Activated T-cell treated with anti-CD3 and anti-CD28 coated beads for 4 hours (primary cell): ENCODE measurements at regions not wholly inside any gene's neighbourhood (a gene's known extent, or its start where the extent isn't known, plus 50 kb on each side); places are given as distances from the start of the nearest gene placed in this dataset.
"Not testable (repeated sequence)": the region's sequence is repeated elsewhere in the genome, so short reads cannot be mapped to it uniquely, and the experiment has no call there.

Experiments
- DNase-seq: peaks from one replicate; pipeline ENCODE4 v3.0.0-alpha.2; 2020

- no peak for DNase-seq
Measured at GRCh38 chr5:109574985-109575384, 114.7 kb upstream of the MAN2A1 start.

- no peak for DNase-seq
Measured at GRCh38 chr5:109573766-109574165, 116.0 kb upstream of the MAN2A1 start.

- DNase-seq = no peak
Measured at GRCh38 chr5:109573256-109573655, 116.5 kb upstream of the MAN2A1 start.

- no peak for DNase-seq
Measured at GRCh38 chr5:109571785-109572184, 117.9 kb upstream of the MAN2A1 start.

- DNase-seq = no peak
Measured at GRCh38 chr5:109570362-109570874, 119.3 kb upstream of the MAN2A1 start.

GRCh38 chr5:109567374-109568044 is 122.2 kb upstream of the MAN2A1 start:
- no peak for DNase-seq

GRCh38 chr5:109566361-109566760 is 123.4 kb upstream of the MAN2A1 start:
- no peak for DNase-seq

GRCh38 chr5:109563739-109564138 is 126.0 kb upstream of the MAN2A1 start:
- no peak for DNase-seq

GRCh38 chr5:109563189-109563588 is 126.5 kb upstream of the MAN2A1 start:
- DNase-seq = no peak

GRCh38 chr5:109562441-109562840 is 127.3 kb upstream of the MAN2A1 start:
- no peak for DNase-seq

GRCh38 chr5:109561447-109561846 is 128.3 kb upstream of the MAN2A1 start:
- no peak for DNase-seq

GRCh38 chr5:109560554-109560953 is 129.2 kb upstream of the MAN2A1 start:
- no peak for DNase-seq

- no peak for DNase-seq
Measured at GRCh38 chr5:109558952-109559351, 130.8 kb upstream of the MAN2A1 start.

GRCh38 chr5:109558364-109558763 is 131.4 kb upstream of the MAN2A1 start:
- no peak for DNase-seq

- no peak for DNase-seq
Measured at GRCh38 chr5:109553846-109554245, 135.9 kb upstream of the MAN2A1 start.

GRCh38 chr5:109551234-109551633 is 138.5 kb upstream of the MAN2A1 start:
- not testable (repeated sequence) for DNase-seq

GRCh38 chr5:109550077-109550476 is 139.7 kb upstream of the MAN2A1 start:
- no peak for DNase-seq

GRCh38 chr5:109546461-109546860 is 136.7 kb upstream of the PJA2 start:
- no peak for DNase-seq

GRCh38 chr5:109544873-109545272 is 135.1 kb upstream of the PJA2 start:
- DNase-seq = not testable (repeated sequence)

GRCh38 chr5:109538692-109539091 is 128.9 kb upstream of the PJA2 start:
- not testable (repeated sequence) for DNase-seq

- not testable (repeated sequence) for DNase-seq
Measured at GRCh38 chr5:109535090-109535489, 125.3 kb upstream of the PJA2 start.

GRCh38 chr5:109533751-109534272 is 124.0 kb upstream of the PJA2 start:
- no peak for DNase-seq

- no peak for DNase-seq
Measured at GRCh38 chr5:109532773-109533364, 123.1 kb upstream of the PJA2 start.

GRCh38 chr5:109531262-109531661 is 121.5 kb upstream of the PJA2 start:
- no peak for DNase-seq
